D721Med (cell line): ENCODE measurements at regions not wholly inside any gene's neighbourhood (a gene's known extent, or its start where the extent isn't known, plus 50 kb on each side); places are given as distances from the start of the nearest gene placed in this dataset.

Experiments
- DNase-seq: peaks from one replicate; pipeline ENCODE4 v3.0.0; 2011; ENCODE audit warnings: low spot score; ENCODE audit not compliant: insufficient read length
- FAIRE-seq: peaks from 2 replicates; lab custom pipeline; 2011; peaks lifted over from hg19 to GRCh38; lab: Jason Lieb, UNC
- TF ChIP-seq, protein P1 (sequence below): IDR thresholded peaks from 2 replicates; pipeline ENCODE4 v1.5.1; 2012; ENCODE audit warnings: mild to moderate bottlenecking, control low read depth; ENCODE audit not compliant: insufficient read depth; ENCODE audit errors: missing control alignments

DNA sequence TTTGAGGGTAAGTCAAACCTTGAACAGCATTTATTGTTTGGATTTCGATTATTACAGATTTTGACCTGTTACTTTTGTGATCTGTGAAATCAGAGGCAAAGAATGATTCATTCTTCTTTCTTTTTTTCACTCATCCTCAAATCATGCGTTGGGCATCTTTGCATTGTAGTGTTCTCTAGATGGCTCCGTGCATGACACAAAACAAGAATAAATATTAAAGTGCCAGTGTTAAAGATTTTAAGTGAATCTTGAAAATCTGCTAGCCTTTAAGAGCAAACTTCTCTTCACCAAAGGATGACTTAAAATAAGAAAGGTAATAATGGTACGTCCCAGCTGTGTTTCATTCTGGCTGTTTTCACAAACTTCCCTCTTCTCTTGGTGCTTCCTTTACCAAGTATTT is 361.9 kb upstream of the SMARCA2 start:
- FAIRE-seq (no peak), DNase-seq (no peak)
- TF ChIP-seq, protein P1, sequence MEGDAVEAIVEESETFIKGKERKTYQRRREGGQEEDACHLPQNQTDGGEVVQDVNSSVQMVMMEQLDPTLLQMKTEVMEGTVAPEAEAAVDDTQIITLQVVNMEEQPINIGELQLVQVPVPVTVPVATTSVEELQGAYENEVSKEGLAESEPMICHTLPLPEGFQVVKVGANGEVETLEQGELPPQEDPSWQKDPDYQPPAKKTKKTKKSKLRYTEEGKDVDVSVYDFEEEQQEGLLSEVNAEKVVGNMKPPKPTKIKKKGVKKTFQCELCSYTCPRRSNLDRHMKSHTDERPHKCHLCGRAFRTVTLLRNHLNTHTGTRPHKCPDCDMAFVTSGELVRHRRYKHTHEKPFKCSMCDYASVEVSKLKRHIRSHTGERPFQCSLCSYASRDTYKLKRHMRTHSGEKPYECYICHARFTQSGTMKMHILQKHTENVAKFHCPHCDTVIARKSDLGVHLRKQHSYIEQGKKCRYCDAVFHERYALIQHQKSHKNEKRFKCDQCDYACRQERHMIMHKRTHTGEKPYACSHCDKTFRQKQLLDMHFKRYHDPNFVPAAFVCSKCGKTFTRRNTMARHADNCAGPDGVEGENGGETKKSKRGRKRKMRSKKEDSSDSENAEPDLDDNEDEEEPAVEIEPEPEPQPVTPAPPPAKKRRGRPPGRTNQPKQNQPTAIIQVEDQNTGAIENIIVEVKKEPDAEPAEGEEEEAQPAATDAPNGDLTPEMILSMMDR: no peak

DNA sequence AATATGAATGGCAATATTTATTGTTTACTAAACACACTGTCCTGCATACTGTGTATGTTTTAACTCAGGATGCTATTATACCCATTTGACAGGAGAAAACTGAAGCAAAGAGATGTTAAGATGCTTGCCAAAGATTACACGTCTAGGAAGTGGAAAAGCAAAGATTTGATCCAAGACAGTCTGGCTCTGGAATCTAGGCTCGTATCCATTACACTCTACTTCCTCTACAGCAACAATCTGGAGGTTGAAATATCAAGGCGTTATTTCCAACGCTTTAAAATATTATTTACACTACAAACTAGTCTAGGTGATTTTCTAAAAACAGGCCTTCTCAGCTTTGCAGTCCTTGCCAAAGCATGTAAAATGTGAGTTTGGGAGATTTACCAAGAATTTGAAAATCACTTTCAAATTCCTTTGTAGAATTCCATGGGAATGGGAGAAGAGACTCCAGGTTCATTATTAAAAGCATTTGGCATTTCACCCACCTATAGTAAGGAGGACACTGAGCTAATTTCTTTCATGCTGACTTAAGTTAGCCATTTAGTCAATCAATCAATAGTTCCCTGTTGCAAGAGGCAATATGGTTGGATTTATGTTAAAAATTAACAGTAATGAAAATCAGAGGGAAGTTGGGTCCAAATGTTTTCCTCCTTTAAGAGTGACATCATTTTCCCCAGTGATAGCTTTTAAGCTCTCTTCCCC is 356.3 kb upstream of the SMARCA2 start:
- FAIRE-seq (no peak), DNase-seq (no peak)
- TF ChIP-seq, protein P1: no peak

DNA sequence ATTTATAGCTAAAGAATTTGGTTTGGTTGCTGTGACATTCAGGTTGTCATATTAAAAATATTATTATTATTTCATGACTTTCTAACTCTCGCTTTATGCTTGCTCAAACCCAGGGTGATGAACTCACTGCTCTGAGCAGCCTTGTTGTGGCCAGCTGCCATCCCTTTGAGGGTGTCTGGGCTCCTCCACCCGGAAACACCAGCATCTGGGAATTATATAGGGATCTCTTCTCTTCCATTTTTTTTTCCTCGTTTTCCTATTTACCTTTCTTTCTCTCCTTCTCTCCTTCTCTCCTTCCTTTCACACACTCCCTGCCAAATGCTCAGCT is 355.8 kb upstream of the SMARCA2 start:
- no peak for FAIRE-seq
- DNase-seq: no peak
- TF ChIP-seq, protein P1: no peak

DNA sequence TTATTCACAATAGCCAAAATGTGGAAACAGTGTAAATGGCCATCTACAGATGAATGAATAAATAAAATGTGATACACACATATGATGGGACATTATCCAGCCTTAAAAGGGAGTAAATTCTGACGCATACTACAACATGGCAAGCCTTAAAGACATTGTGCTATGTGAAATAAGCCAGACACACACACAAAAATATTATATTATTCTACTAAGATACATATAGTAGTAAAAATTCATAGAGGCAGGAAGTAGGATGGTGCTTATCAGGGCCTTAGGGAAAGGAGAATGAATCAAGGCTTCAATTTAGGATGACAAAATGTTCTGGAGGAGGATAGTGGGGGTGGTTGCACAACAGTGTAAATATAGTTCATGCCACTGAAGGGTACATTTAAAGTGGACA is 346.7 kb upstream of the SMARCA2 start:
- TF ChIP-seq, protein P1: no peak
- FAIRE-seq (no peak), DNase-seq (no peak)

DNA sequence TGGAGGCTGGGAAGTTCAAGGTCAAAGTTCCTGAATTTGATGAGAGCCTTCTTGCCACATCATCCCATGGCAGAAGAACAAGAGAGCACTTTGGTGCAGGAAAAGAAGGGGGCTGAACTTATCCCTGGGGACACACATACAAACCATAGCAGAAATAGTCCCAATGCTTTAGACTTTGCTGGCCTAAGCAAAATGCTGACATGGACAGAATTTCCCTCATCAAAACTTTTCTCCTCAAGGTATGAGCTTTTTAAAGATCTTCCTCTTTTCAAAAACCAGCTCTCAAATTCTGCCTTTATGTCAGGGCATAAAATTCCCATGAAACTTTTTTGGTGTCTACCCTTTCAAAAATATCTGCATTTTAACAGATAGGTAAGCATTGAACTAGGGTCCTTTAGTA is 341.8 kb upstream of the SMARCA2 start:
- FAIRE-seq (no peak), DNase-seq (no peak)
- TF ChIP-seq, protein P1: no peak

DNA sequence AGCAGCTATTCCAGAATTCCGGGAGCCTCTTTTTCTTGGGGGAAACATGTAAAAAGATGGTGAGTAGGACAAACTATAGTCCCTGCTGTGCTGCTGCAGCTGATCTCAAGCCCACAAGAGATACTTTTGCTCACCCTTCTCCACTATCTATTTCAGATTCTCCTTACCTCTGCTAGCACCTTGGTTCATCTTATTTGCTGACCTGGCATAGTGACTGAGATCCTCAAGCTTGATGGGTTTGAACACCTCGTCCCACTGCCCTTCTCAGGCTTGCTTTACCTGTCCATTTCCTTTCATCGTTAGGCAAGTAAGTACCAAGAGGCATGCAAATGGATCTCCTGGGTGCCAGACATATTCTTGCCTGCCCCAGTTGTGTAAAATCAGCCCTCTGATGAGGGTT is 338.4 kb upstream of the SMARCA2 start:
- DNase-seq (no peak), FAIRE-seq (no peak)
- TF ChIP-seq, protein P1: no peak

DNA sequence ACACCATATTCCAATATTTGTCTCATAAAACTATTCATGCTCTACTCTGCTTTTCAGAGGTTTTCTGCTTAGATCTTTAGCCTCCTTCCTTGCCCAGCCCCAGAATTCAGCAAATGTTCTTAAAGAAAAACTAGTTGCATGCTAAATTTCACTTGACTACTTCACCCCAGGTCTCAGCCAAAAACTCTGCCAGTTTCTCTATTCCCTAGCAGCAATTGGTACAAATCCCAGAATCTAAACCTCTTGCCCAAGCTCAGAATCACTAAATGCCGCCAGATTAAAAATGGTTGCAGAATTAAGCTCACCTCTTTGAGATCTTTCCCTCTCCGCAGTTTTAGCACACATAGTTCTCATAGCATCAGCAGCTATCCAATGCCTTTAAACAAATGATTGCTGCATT is 331.2 kb upstream of the SMARCA2 start:
- DNase-seq: no peak
- TF ChIP-seq, protein P1: no peak
- FAIRE-seq: no peak
